HEK293 (cell line): ENCODE measurements at regions not wholly inside any gene's neighbourhood (a gene's known extent, or its start where the extent isn't known, plus 50 kb on each side); places are given as distances from the start of the nearest gene placed in this dataset.

Experiments
- CTCF ChIP-seq: fragments of 450-650 bp; formaldehyde crosslinking; IDR thresholded peaks from 2 replicates; pipeline ENCODE4 v1.5.1; 2016; ENCODE audit warnings: missing biosample characterization, missing genetic modification characterization
- SP3 ChIP-seq: fragments of 450-650 bp; formaldehyde crosslinking; IDR thresholded peaks from 2 replicates; pipeline ENCODE4 v1.5.1; 2016; ENCODE audit warnings: missing biosample characterization, missing genetic modification characterization
- ZNF140 ChIP-seq: fragments of 450-650 bp; formaldehyde crosslinking; IDR thresholded peaks from 2 replicates; pipeline ENCODE4 v1.5.1; 2016; ENCODE audit warnings: missing biosample characterization, missing genetic modification characterization
- ZNF274 ChIP-seq, 2 experiments: fragments of 200-500 bp in 1 of 2; fragments of 450-650 bp in 1 of 2; sonication (Bioruptor generic) in 1 of 2; formaldehyde crosslinking in 1 of 2; IDR thresholded peaks; 2 replicates each; pipeline versions ENCODE4 v1.5.1 to v1.6.1; 2014 to 2016; ENCODE audit warnings: borderline replicate concordance in 1 of 2, inconsistent platforms in 1 of 2, low read length in 1 of 2, missing biosample characterization in 1 of 2, missing genetic modification characterization in 1 of 2
- ZNF335 ChIP-seq: fragments of 450-650 bp; formaldehyde crosslinking; conservative IDR thresholded peaks from 2 replicates; pipeline ENCODE4 v1.5.1; 2016; ENCODE audit warnings: missing biosample characterization, missing genetic modification characterization
- ZNF529 ChIP-seq: fragments of 450-650 bp; formaldehyde crosslinking; IDR thresholded peaks from 2 replicates; pipeline ENCODE4 v1.5.1; 2017; ENCODE audit warnings: missing genetic modification characterization, missing biosample characterization; ENCODE audit not compliant: insufficient replicate concordance
- ZNF560 ChIP-seq: fragments of 450-650 bp; formaldehyde crosslinking; IDR thresholded peaks from 2 replicates; pipeline ENCODE4 v1.5.1; 2017; ENCODE audit warnings: missing biosample characterization, missing genetic modification characterization, borderline replicate concordance
- ZNF670 ChIP-seq: fragments of 450-650 bp; formaldehyde crosslinking; IDR thresholded peaks from 2 replicates; pipeline ENCODE4 v1.5.1; 2016; ENCODE audit warnings: missing biosample characterization, missing genetic modification characterization, low read depth
- ZNF707 ChIP-seq: fragments of 450-650 bp; formaldehyde crosslinking; IDR thresholded peaks from 2 replicates; pipeline ENCODE4 v1.5.1; 2016; ENCODE audit warnings: missing biosample characterization, missing genetic modification characterization

- TF ChIP-seq CTCF (tag by site-specific recombination) (no peak), ZNF529 (no peak), ZNF274 (IDR thresholded peaks at IDR 0.05; ENCODE audit: low read length) (no peak), ZNF274 (tag by site-specific recombination; IDR thresholded peaks at IDR 0.05; ENCODE audit: borderline replicate concordance) (no peak), ZNF670 (no peak), SP3 (tag by site-specific recombination) (no peak), ZNF140 (tag by site-specific recombination) (no peak), ZNF707 (tag by site-specific recombination) (no peak), ZNF335 (tag by site-specific recombination) (no peak), ZNF560 (tag by site-specific recombination) (no peak)
Measured at GRCh38 chr7:66864294-66864693, 56.7 kb upstream of the TMEM248 start.
